Mucosa of rectum (tissue), 2 donors: ENCODE measurements at regions not wholly inside any gene's neighbourhood (a gene's known extent, or its start where the extent isn't known, plus 50 kb on each side); places are given as distances from the start of the nearest gene placed in this dataset.
"Not testable (repeated sequence)": the region's sequence is repeated elsewhere in the genome, so short reads cannot be mapped to it uniquely, and the experiment has no call there.

ENCODE experiments used
- H3K27ac ChIP-seq, 2 donors: one replicate each; pipeline ENCODE4 v1.7.0; 2013; ENCODE audit warnings: inconsistent platforms in 2 of 2, low read depth in 2 of 2, low read length in 2 of 2
- H3K27me3 ChIP-seq, 2 donors: one replicate each; pipeline ENCODE4 v1.7.0; 2013; ENCODE audit warnings: low read length in 2 of 2; ENCODE audit not compliant: control insufficient read depth in 2 of 2, insufficient read depth in 2 of 2
- H3K36me3 ChIP-seq, 2 donors: one replicate each; pipeline ENCODE4 v1.7.0; 2013; ENCODE audit warnings: low read length in 2 of 2; ENCODE audit not compliant: control insufficient read depth in 2 of 2, insufficient read depth in 2 of 2
- H3K4me1 ChIP-seq, 2 donors: one replicate each; pipeline ENCODE4 v1.7.0; 2013; ENCODE audit warnings: low read length in 2 of 2, mild to moderate bottlenecking in 1 of 2; ENCODE audit not compliant: control insufficient read depth in 2 of 2, insufficient read depth in 2 of 2
- H3K4me3 ChIP-seq, 2 donors: one replicate each; pipeline ENCODE4 v1.7.0; 2013; ENCODE audit warnings: low read length in 2 of 2
- H3K9ac ChIP-seq, 2 donors: one replicate each; pipeline ENCODE4 v1.7.0; 2013; ENCODE audit warnings: low read length in 2 of 2, low read depth in 1 of 2, mild to moderate bottlenecking in 1 of 2
- H3K9me3 ChIP-seq, 2 donors: one replicate each; pipeline ENCODE4 v1.7.0; 2013; ENCODE audit warnings: low read length in 2 of 2; ENCODE audit not compliant: control insufficient read depth in 2 of 2
- donor health status: healthy.
- donor health status: Normal muscosa, but diverticular disease.

GRCh38 chr10:78672918-78673317 is 395.8 kb upstream of the ZMIZ1 start:
- Histone ChIP-seq H3K36me3 (no peaks in the 10 kb centered on the region), H3K27me3 (no peaks in the 10 kb centered on the region), H3K27ac (no peak overlapping the region), H3K4me1 (no peaks in the 10 kb centered on the region), H3K9ac (no peak overlapping the region), H3K9me3 (no peaks in the 10 kb centered on the region), H3K4me3 (no peak overlapping the region)

- not testable (repeated sequence) for H3K36me3 ChIP-seq, H3K4me1 ChIP-seq, H3K9me3 ChIP-seq, H3K9ac ChIP-seq, H3K4me3 ChIP-seq, H3K27me3 ChIP-seq, H3K27ac ChIP-seq
Measured at GRCh38 chr10:78681141-78681540, 387.6 kb upstream of the ZMIZ1 start.

- H3K36me3 ChIP-seq, H3K4me1 ChIP-seq, H3K27me3 ChIP-seq, H3K4me3 ChIP-seq, H3K9me3 ChIP-seq, H3K9ac ChIP-seq, H3K27ac ChIP-seq: not testable (repeated sequence)
Measured at GRCh38 chr10:78681986-78682385, 386.8 kb upstream of the ZMIZ1 start.

DNA sequence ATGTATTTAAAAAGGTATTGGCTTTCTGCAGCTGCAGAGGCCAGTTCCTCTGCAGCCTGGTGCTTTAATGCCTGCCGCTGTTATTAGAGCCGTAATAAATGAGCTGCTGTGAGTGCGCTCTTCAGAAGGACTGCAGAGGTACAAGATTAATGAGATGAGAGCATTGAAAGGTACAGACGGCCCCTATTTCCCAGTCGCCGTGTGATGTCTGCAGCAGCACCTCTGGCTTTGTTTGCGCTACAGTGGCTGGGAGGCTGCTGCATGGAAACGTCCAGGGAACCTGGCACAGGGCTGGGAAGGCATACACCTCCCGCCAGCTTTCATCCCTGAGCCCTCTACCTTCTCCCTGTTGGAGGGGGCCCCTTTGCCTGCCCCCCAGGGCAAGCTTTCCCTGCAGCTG is 383.8 kb upstream of the ZMIZ1 start:
- no peak overlapping the region for H3K9ac ChIP-seq
- no peak overlapping the region for H3K4me3 ChIP-seq
- no peaks in the 10 kb centered on the region for H3K9me3 ChIP-seq
- H3K27me3 ChIP-seq: no peaks in the 10 kb centered on the region
- H3K36me3 ChIP-seq: no peaks in the 10 kb centered on the region
- peaks cover 0 to 5% of the 10 kb centered on the region in 2 donors for H3K4me1 ChIP-seq
- no peak overlapping the region for H3K27ac ChIP-seq

- no peak overlapping the region for H3K9ac ChIP-seq
- no peak overlapping the region for H3K27ac ChIP-seq
- no peaks in the 10 kb centered on the region for H3K9me3 ChIP-seq
- H3K36me3 ChIP-seq: no peaks in the 10 kb centered on the region
- H3K4me3 ChIP-seq: no peak overlapping the region
- H3K27me3 ChIP-seq: no peaks in the 10 kb centered on the region
- peaks cover 0 to 5% of the 10 kb centered on the region in 2 donors for H3K4me1 ChIP-seq
Measured at GRCh38 chr10:78685466-78686103, 383.2 kb upstream of the ZMIZ1 start.

GRCh38 chr10:78686444-78687060 is 382.2 kb upstream of the ZMIZ1 start:
- Histone ChIP-seq H3K9ac (no peak overlapping the region), H3K4me3 (no peak overlapping the region), H3K27ac (no peak overlapping the region), H3K36me3 (no peaks in the 10 kb centered on the region), H3K9me3 (no peaks in the 10 kb centered on the region), H3K4me1 (peaks cover 0 to 5% of the 10 kb centered on the region in 2 donors), H3K27me3 (no peaks in the 10 kb centered on the region)

- Histone ChIP-seq H3K9me3 (no peaks in the 10 kb centered on the region), H3K36me3 (no peaks in the 10 kb centered on the region), H3K4me3 (no peak overlapping the region), H3K27me3 (no peaks in the 10 kb centered on the region), H3K4me1 (peaks cover 0 to 5% of the 10 kb centered on the region in 2 donors), H3K9ac (no peak overlapping the region), H3K27ac (no peak overlapping the region)
Measured at GRCh38 chr10:78687626-78688025, 381.1 kb upstream of the ZMIZ1 start.

DNA sequence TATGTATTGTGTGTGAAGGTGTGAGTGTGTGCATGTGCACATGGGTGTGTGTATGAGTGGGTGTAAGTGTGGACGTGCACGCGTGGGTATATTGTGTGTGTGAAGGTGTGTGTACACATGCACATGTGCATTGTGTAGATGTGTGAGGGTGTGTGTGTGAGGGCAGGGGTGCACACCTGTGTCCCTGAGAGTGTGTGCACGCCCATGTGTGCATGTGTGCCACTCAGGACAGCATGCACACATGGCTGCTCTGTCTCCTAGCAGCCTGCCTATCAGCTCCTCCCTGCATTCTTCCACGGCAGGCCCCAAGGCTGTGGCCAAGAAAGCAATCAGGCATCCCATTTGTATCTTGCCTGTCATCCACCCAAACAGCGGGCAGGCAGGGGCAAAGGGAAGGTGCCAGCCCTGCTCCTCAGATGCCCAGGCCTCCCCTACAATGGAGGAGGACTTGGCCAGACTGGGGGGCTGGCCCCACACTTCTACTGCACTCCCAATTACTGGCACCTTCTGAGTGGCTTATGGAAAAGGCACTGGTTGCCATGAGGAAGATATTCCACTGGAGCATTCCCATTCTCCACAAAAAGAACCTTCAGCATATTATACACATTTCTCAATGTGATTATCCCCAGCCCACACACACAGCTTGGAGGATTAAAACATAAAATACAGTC is 380.4 kb upstream of the ZMIZ1 start:
- H3K27ac ChIP-seq: peak overlapping the region in 1 of 2 donors; percentile 48
- no peaks in the 10 kb centered on the region for H3K27me3 ChIP-seq
- no peaks in the 10 kb centered on the region for H3K36me3 ChIP-seq
- H3K4me3 ChIP-seq: no peak overlapping the region
- peaks cover 0 to 5% of the 10 kb centered on the region in 2 donors for H3K4me1 ChIP-seq
- H3K9me3 ChIP-seq: no peaks in the 10 kb centered on the region
- H3K9ac ChIP-seq: no peak overlapping the region

- Histone ChIP-seq H3K4me3 (no peak overlapping the region), H3K9ac (peak overlapping the region in 1 of 2 donors; percentile 15), H3K27ac (peak overlapping the region in 1 of 2 donors; percentile 48), H3K36me3 (no peaks in the 10 kb centered on the region), H3K9me3 (no peaks in the 10 kb centered on the region), H3K27me3 (no peaks in the 10 kb centered on the region), H3K4me1 (peaks cover 0 to 5% of the 10 kb centered on the region in 2 donors)
Measured at GRCh38 chr10:78688901-78689583, 379.7 kb upstream of the ZMIZ1 start.

DNA sequence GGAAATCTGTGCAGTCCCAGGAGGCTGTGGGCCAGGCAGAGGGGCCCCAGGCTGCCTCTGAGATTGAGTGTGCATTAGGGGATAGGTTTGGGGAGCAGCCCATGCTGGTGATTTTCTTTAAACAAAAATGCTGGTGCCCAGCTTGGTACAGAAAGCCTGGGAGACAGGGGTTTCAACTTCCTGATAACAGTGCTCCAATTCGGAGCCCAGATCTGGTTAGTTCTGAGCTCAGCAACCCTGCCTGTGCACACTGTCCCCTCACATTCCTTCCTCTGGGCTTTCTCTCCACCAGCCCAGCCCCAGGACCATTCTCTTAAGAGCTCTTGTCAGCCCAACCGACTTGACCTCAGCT is 379.2 kb upstream of the ZMIZ1 start:
- H3K27me3 ChIP-seq: no peaks in the 10 kb centered on the region
- H3K4me1 ChIP-seq: peaks cover 0 to 5% of the 10 kb centered on the region in 2 donors
- H3K9me3 ChIP-seq: no peaks in the 10 kb centered on the region
- no peak overlapping the region for H3K4me3 ChIP-seq
- no peak overlapping the region for H3K9ac ChIP-seq
- H3K27ac ChIP-seq: no peak overlapping the region
- H3K36me3 ChIP-seq: no peaks in the 10 kb centered on the region
